Stimulated activated CD4-positive, alpha-beta T cell treated with anti-CD3 and anti-CD28 coated beads, Interleukin-15, amount 100 ng/mL, for 24 hours (primary cell): ENCODE measurements at regions not wholly inside any gene's neighbourhood (a gene's known extent, or its start where the extent isn't known, plus 50 kb on each side); places are given as distances from the start of the nearest gene placed in this dataset.

ENCODE experiments used
- DNase-seq: peaks from one replicate; pipeline ENCODE4 v3.0.0-alpha.2; 2020

DNA sequence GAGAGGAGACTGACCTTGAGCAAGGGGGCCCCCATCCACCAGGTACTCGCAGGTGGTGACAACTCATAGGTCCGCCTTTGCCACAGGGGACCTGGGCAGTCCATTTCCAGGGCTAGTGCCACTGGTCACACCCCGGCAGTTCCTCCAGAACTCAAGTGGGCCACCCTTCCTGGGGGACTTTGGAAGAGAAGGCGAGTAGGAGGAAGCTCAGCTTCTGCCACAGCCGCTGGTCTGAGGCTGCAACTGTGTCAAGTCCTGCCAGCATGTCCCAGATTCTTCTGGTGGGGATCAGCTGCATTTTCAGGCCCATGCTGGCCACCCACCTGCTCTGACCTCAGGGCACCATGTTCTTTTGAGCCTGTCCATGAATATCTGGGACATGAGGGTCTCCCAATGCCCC, 423.9 kb upstream of the MYT1L start:
- DNase-seq: no peak

DNA sequence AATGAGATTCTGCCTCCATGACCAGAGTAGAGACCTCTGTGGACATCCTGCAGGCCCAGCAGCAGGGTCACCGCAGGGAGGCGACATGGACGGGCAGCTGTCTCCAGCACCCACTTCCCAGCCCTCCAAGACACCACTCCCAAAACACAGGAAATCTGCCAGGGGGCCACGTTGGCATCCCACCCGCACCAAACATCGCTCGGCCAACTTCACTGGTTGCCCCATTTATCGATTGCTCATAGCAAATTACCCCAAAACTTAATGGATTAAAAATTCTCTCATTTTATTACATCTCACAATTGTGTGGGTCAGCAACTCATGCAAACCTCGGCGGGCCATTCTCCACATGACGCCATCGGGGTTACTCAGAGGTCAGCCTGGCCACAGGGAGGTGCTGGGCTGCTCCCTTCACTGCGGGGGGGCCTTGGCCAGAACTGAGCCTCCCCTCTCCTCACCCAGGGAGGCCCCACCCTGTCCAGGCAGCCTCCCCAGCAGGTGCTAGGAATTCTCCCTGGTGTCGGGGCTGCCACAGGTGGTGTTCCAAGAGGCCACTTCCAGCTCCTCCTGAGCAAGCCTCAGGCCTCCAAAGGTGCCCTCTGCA, 420.7 kb upstream of the MYT1L start:
- no peak for DNase-seq

DNA sequence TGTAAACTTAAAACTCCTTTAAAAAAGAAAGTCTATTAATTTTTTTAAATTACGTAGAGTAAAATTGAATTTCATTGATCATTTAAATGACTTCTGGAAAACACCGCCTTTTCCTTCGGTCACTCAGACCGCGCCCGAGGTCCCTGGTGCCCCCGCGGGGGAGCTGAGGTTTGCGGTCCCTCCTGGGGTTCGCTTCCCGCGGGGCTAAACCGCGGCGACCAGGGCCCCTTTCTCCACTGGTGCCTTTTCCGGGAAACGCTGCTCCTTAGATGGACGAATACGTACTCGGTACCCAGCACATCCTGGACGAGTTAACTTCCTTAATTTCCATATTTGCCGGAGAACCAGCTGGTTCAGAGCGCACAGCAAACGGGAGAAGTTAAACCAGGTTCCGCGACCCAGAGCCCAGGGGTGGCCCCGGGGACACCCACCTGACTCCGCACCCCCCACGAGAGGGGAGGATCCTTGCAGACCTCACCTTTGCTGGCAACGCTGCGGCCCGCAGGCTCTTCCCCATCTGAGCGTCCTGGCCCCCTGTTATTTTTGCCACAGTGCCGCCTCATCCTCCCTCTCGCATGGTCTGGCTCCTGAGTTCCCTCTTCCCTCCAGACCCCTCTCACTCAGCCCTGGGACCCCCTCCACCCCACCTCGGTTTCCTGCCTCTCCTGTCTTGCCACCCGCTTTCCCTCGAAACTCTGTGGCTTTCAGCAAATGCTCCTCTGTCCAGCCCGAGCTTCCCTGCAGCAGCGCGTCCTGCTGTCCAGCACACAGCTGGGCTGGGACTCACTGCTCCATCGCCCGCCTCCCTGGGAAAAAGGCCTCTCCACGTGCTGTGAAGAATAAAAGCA, 420.0 kb upstream of the MYT1L start:
- no peak for DNase-seq

DNA sequence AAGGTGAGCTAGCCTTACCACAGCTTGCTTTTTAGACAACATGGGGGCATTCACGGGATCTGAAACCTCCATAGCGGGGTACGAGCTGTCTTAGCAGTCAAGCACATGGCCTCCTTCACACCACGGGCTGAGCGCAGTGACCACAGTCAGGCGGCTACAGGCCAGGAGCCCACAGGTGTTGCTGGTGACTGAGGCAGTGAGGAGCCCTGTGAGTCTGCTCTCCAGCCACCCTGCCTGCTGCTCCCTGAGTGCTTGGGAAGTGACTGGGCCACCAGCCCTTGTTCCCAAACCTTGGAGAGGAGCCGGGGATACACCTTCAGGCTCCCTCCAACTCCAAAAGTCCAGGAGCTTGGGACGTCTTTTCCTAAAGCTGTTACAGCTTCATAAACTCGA, 418.1 kb upstream of the MYT1L start:
- no peak for DNase-seq

- no peak for DNase-seq
These were observed 417.5 kb upstream of the MYT1L start for GRCh38 chr2:2748399-2749205.

GRCh38 chr2:2747797-2748301, 416.8 kb upstream of the MYT1L start:
- no peak for DNase-seq

DNA sequence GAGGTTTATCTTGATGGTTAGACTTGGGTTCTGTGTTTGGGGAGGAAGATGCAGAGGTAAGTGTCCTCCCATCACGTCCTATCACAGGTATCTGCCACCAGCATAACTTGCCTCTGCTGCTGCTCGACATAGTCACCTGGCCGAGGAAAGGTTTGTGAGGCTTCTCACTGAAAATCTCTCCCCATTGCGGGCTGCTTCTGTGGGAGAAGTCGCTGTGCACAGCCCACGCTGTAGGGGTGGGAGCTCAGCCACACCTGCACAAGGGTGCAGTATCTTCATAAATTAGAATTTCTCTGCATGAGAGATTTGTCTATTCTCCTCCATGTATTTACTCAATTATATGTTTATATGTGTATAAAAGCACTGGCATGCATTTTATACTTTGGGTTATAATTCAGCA, 415.7 kb upstream of the MYT1L start:
- DNase-seq: no peak

GRCh38 chr2:2744958-2745715, 414.1 kb upstream of the MYT1L start:
- DNase-seq: no peak

DNA sequence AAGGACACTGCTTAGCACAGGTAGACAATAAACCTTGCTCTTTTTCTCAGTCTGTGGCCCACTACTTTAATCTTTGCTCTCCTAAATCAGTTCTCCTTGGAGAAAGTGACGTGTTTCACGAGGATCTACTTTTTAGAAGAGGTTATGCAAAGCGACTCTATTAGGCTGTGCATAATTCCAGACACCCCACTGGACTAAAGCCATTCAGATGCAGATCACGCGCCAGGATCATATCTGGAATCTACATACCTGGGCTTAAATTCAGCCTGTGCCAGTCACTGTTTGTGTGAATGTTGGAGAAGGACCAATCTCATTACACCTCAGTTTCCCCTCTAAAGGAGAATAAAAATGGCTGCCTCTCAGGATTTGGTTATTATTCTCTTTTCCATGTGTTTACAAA, 413.0 kb upstream of the MYT1L start:
- no peak for DNase-seq

GRCh38 chr2:2743164-2743571, 412.1 kb upstream of the MYT1L start:
- DNase-seq: no peak

GRCh38 chr2:2742726-2743125, 411.7 kb upstream of the MYT1L start:
- no peak for DNase-seq

DNA sequence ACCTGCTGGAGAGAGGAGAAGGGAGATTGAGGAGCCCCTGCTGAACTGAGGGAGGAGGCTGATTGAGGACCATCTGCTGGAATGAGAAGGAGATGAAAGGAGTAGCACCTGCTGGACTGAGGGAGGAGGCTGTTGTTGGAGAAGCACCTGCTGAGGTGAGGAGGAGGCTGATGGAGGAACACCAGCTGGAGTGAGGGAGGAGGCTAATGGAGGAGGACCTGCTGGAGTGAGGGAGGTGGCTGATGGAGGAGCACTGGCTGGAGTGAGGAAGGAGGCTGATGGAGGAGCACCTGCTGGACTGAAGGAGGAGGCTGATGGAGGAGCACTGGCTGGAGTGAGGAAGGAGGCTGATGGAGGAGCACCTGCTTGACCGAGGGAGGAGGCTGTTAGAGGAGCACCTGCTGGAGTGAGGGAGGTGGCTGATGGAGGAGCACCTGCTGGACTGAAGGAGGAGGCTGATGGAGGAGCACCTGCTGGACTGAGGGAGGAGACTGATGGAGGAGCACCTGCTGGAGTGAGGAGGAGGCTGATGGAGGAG, 409.2 kb upstream of the MYT1L start:
- DNase-seq: no peak

- no peak for DNase-seq
These were observed 408.2 kb upstream of the MYT1L start for GRCh38 chr2:2739231-2739795.

DNA sequence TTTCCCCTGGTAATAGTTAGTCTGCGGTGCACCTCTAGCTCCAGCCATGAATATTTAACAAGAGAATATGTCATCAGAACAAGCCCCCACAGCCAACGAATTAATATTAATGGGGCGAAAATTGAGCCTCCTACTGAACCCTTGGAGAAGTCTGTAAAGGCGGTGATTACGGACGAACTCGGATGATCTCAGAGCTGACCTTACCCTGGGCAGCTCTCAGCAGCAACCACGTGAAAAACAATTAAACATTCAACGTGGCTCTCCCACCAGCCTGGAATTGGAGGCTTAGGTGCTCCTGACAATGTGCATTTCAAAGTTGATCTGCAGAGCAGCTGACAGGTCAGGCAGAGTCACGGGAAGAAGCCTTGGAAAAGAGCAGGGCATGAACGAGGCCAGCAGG, 407.6 kb upstream of the MYT1L start:
- DNase-seq: no peak

DNA sequence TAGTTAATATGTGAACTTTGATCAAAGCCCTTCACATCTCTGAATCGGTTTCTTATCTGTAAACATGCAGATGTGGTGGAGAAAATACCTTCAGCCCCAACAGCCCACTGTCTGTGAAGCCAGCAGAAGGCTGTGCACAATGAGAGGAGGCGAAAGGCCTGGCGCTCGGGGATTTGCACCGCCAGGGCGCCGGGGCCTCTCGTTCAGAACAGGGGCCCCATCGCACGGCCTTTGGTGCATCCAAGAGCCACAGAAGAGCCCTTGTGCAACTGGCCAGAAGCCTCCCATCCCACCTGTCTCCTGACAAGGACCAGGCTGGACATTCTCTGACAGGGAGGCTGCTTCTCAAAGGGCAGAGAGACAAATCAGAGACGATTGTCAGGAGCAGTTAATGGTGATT, 407.2 kb upstream of the MYT1L start:
- no peak for DNase-seq

DNA sequence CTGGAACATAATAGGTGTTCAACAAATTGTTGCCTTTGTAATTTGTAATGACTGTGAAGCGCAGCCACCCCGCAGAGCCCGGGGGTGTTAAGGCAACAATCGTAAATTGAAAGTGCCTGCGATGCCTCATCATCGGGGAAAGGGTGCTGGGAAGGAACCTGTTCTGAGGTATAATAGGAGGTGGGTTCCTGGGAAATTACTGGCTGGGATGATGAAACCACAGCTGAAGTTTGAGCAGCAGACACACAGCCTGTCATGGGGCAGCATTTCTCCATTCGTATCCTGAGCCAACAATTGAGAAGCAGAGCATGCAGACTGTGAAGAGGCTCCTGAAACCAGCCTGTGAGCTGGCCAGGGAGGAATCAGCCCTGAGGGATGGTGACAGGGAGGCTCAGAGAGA, 404.0 kb upstream of the MYT1L start:
- DNase-seq: no peak

- DNase-seq: no peak
These were observed 403.2 kb upstream of the MYT1L start for GRCh38 chr2:2734308-2734707.

GRCh38 chr2:2733818-2734217, 402.7 kb upstream of the MYT1L start:
- no peak for DNase-seq

GRCh38 chr2:2732331-2733119, 401.4 kb upstream of the MYT1L start:
- no peak for DNase-seq

GRCh38 chr2:2731816-2732284, 400.8 kb upstream of the MYT1L start:
- DNase-seq: no peak

GRCh38 chr2:2731101-2731815, 400.2 kb upstream of the MYT1L start:
- DNase-seq: no peak
